HepG2 (cell line): ENCODE measurements at regions not wholly inside any gene's neighbourhood (a gene's known extent, or its start where the extent isn't known, plus 50 kb on each side); places are given as distances from the start of the nearest gene placed in this dataset.

Experiments
- ATAC-seq: fragments of 200-7000 bp; cut with Tn5 transposase; 3 replicates; pipeline ENCODE4 v1.9.1; 2020; ENCODE audit warnings: mild to moderate bottlenecking, moderate library complexity
- BruUV-seq: library from RNA; stranded (reverse); fragments of 400-500 nt; replicated peaks from 2 replicates; lab custom pipeline; 2021; lab: Mats Ljungman, UMichigan
- CTCF ChIA-PET: fragments of 300-600 bp; formaldehyde crosslinking; extraction: SDS; loops from one replicate; lab custom pipeline; 2021; ENCODE audit warnings: low total read pairs, inconsistent platforms, low intra/inter-chr PET ratio; lab: Yijun Ruan, JAX
- POLR2A ChIA-PET: fragments of 350-600 bp; sonication (Branson Sonifier 250); formaldehyde crosslinking; loops from one replicate; lab custom pipeline; 2020; ENCODE audit warnings: antibody characterized with exemption, inconsistent platforms; lab: Yijun Ruan, JAX
- DNase-seq: peaks from one replicate; pipeline ENCODE4 v3.0.0-alpha.2; 2015; ENCODE audit warnings: low spot score
- FAIRE-seq: peaks from 3 replicates; lab custom pipeline; 2011; peaks lifted over from hg19 to GRCh38; lab: Jason Lieb, UNC
- H2AFZ ChIP-seq: one replicate; pipeline ENCODE4 v1.6.1; 2011; ENCODE audit warnings: low read length, inconsistent platforms
- H3K27ac ChIP-seq: fragments of 300-600 bp; 3 replicates; pipeline ENCODE4 v1.8.0; 2011; ENCODE audit warnings: mixed run types, mild to moderate bottlenecking, mixed read lengths, low read length, inconsistent platforms; ENCODE audit not compliant: insufficient read depth; ENCODE audit errors: extremely low read length
- H3K27me3 ChIP-seq, 2 experiments: fragments of 200-600 bp in 1 of 2; 2 replicates in 1 of 2; 3 replicates in 1 of 2; pipeline versions ENCODE4 v1.6.0 to v1.8.0; 2011; ENCODE audit warnings: low read length in 2 of 2, mild to moderate bottlenecking in 2 of 2, moderate library complexity in 2 of 2, inconsistent platforms in 1 of 2; ENCODE audit not compliant: insufficient read depth in 2 of 2, control insufficient read depth in 1 of 2
- H3K36me3 ChIP-seq, 2 experiments: fragments of 200-600 bp in 1 of 2; replicated peaks in 1 of 2; 2 replicates in 1 of 2; 3 replicates in 1 of 2; pipeline versions ENCODE4 v1.5.1 to v1.8.0; 2011; ENCODE audit warnings: low read length in 2 of 2, inconsistent platforms in 1 of 2; ENCODE audit not compliant: insufficient read depth in 2 of 2, control insufficient read depth in 1 of 2
- H3K4me1 ChIP-seq: 2 replicates; pipeline ENCODE4 v1.5.1; 2012; ENCODE audit warnings: low read length, inconsistent platforms; ENCODE audit not compliant: insufficient read depth
- H3K4me2 ChIP-seq: 2 replicates; pipeline ENCODE4 v1.6.0; 2011; ENCODE audit warnings: low read depth, low read length, inconsistent platforms
- H3K4me3 ChIP-seq, 3 experiments: fragments of 200-600 bp in 1 of 3; sonication (generic), shearing (Covaris generic) in 1 of 3; replicated peaks in 1 of 3; 2 replicates each; pipeline ENCODE4 v1.5.1; 2011 to 2016; ENCODE audit warnings: low read length in 3 of 3, inconsistent platforms in 2 of 3, low read depth in 2 of 3, mild to moderate bottlenecking in 2 of 3, control low read depth in 1 of 3, mixed read lengths in 1 of 3; ENCODE audit not compliant: insufficient read depth in 1 of 3
- H3K79me2 ChIP-seq: one replicate; pipeline ENCODE4 v1.6.1; 2011; ENCODE audit warnings: low read length, inconsistent platforms; ENCODE audit not compliant: insufficient read depth
- H3K9ac ChIP-seq: 2 replicates; pipeline ENCODE4 v1.6.0; 2011; ENCODE audit warnings: mild to moderate bottlenecking, low read depth, low read length, inconsistent platforms; ENCODE audit not compliant: insufficient read depth
- H3K9me3 ChIP-seq: 2 replicates; pipeline ENCODE4 v1.5.1; 2012; ENCODE audit warnings: mild to moderate bottlenecking, low read length
- H4K20me1 ChIP-seq: 2 replicates; pipeline ENCODE4 v1.6.0; 2011; ENCODE audit warnings: inconsistent platforms, mild to moderate bottlenecking, low read length, moderate library complexity; ENCODE audit not compliant: insufficient read depth
- ASH2L ChIP-seq: fragments of 300-600, 200-600 bp; sonication (generic); IDR thresholded peaks from 2 replicates; pipeline ENCODE4 v1.7.0; 2017; ENCODE audit warnings: low read depth, mild to moderate bottlenecking, moderate library complexity, mixed read lengths, low read length; ENCODE audit not compliant: insufficient read length
- GPN1 ChIP-seq: sonication (generic); formaldehyde crosslinking; IDR thresholded peaks from 2 replicates; pipeline ENCODE4 v1.5.1; 2020; ENCODE audit warnings: missing genetic modification reagents, borderline replicate concordance
- HDAC1 ChIP-seq: sonication (generic); formaldehyde crosslinking; IDR thresholded peaks from 2 replicates; pipeline ENCODE4 v1.5.1; 2020; ENCODE audit warnings: mild to moderate bottlenecking, missing genetic modification reagents
- HOXA3 ChIP-seq: sonication (generic); formaldehyde crosslinking; IDR thresholded peaks from 2 replicates; pipeline ENCODE4 v1.5.0; 2020; ENCODE audit warnings: missing genetic modification reagents
- NFAT5 ChIP-seq: sonication (generic); formaldehyde crosslinking; IDR thresholded peaks from 2 replicates; pipeline ENCODE4 v1.4.0; 2020; ENCODE audit warnings: missing genetic modification reagents
- SNAPC2 ChIP-seq: sonication (generic); formaldehyde crosslinking; IDR thresholded peaks from 2 replicates; pipeline ENCODE4 v1.8.1; 2022; ENCODE audit warnings: mild to moderate bottlenecking, missing genetic modification reagents
- STAG1 ChIP-seq: sonication (generic); formaldehyde crosslinking; IDR thresholded peaks from 2 replicates; pipeline ENCODE4 v1.4.0; 2020; ENCODE audit warnings: missing genetic modification reagents
- ZNF546 ChIP-seq: sonication (generic); formaldehyde crosslinking; conservative IDR thresholded peaks from 2 replicates; pipeline ENCODE4 v1.8.1; 2023; ENCODE audit warnings: mild to moderate bottlenecking, missing genetic modification reagents
- WGBS: methylation state at CpG from one replicate; pipeline ENCODE4 v1.1.6; 2017; ENCODE audit warnings: low lambda C conversion rate; 5-methylcytosine and 5-hydroxymethylcytosine counted together
- in situ Hi-C: cut with HindIII; loops from 2 replicates; pipeline ENCODE4 v1.10.0; 2017; ENCODE audit warnings: low pct_unique_long_range_greater_than_20kb; ENCODE audit not compliant: extremely low pct_ligation_motif_present
- intact Hi-C: fragments of 100-400 bp; cut with micrococcal nuclease; formaldehyde crosslinking; loops from one replicate; pipeline ENCODE4 v1.10.0; 2022; ENCODE audit not compliant: unreplicated experiment
- TF ChIP-seq, protein P1 (sequence below): sonication (generic); formaldehyde crosslinking; IDR thresholded peaks from 2 replicates; pipeline ENCODE4 v1.9.0; 2021; ENCODE audit warnings: missing genetic modification reagents, borderline replicate concordance
- TF ChIP-seq, protein P2 (sequence below): sonication (generic); formaldehyde crosslinking; IDR thresholded peaks from 2 replicates; pipeline ENCODE4 v1.8.0; 2022; ENCODE audit warnings: mild to moderate bottlenecking, missing genetic modification reagents, moderate library complexity
- TF ChIP-seq, protein P3 (sequence below): sonication (generic); formaldehyde crosslinking; IDR thresholded peaks from 2 replicates; pipeline ENCODE4 v1.5.0; 2020; ENCODE audit warnings: mild to moderate bottlenecking, missing genetic modification reagents, moderate library complexity

GRCh38 chr9:126203313-126203712 lies 123.3 kb upstream of the MVB12B start:
- intact Hi-C loops (no loop called here), in situ Hi-C loops (no loop called here)
- DNase-seq, result no peak
- H3K27ac ChIP-seq, result no peak overlapping the region
- BruUV-seq, result no TSS peak
- no peak overlapping the region for H3K4me2 ChIP-seq
- no peaks in the 10 kb centered on the region for H4K20me1 ChIP-seq
- no peaks in the 10 kb centered on the region for H3K79me2 ChIP-seq
- WGBS, result 49% methylated on average over 5 of the region's 5 CpGs
- H3K4me3 ChIP-seq, result no peak overlapping the region
- TF ChIP-seq SNAPC2 (CRISPR knock-in tag), result no peak
- TF ChIP-seq ZNF546 (CRISPR knock-in tag), result no peak
- TF ChIP-seq, protein P1, sequence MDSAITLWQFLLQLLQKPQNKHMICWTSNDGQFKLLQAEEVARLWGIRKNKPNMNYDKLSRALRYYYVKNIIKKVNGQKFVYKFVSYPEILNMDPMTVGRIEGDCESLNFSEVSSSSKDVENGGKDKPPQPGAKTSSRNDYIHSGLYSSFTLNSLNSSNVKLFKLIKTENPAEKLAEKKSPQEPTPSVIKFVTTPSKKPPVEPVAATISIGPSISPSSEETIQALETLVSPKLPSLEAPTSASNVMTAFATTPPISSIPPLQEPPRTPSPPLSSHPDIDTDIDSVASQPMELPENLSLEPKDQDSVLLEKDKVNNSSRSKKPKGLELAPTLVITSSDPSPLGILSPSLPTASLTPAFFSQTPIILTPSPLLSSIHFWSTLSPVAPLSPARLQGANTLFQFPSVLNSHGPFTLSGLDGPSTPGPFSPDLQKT (CRISPR knock-in tag), result no peak
- TF ChIP-seq, protein P2, sequence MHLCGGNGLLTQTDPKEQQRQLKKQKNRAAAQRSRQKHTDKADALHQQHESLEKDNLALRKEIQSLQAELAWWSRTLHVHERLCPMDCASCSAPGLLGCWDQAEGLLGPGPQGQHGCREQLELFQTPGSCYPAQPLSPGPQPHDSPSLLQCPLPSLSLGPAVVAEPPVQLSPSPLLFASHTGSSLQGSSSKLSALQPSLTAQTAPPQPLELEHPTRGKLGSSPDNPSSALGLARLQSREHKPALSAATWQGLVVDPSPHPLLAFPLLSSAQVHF (CRISPR knock-in tag), result no peak
- no peak for TF ChIP-seq HOXA3 (CRISPR knock-in tag)
- TF ChIP-seq, protein P3, sequence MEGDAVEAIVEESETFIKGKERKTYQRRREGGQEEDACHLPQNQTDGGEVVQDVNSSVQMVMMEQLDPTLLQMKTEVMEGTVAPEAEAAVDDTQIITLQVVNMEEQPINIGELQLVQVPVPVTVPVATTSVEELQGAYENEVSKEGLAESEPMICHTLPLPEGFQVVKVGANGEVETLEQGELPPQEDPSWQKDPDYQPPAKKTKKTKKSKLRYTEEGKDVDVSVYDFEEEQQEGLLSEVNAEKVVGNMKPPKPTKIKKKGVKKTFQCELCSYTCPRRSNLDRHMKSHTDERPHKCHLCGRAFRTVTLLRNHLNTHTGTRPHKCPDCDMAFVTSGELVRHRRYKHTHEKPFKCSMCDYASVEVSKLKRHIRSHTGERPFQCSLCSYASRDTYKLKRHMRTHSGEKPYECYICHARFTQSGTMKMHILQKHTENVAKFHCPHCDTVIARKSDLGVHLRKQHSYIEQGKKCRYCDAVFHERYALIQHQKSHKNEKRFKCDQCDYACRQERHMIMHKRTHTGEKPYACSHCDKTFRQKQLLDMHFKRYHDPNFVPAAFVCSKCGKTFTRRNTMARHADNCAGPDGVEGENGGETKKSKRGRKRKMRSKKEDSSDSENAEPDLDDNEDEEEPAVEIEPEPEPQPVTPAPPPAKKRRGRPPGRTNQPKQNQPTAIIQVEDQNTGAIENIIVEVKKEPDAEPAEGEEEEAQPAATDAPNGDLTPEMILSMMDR (CRISPR knock-in tag), result peak; percentile 60
- no peak for TF ChIP-seq GPN1 (CRISPR knock-in tag)
- TF ChIP-seq ASH2L, result no peak
- no peak for TF ChIP-seq HDAC1 (CRISPR knock-in tag)
- no peak for TF ChIP-seq NFAT5
- peak; percentile 47 for TF ChIP-seq STAG1 (CRISPR knock-in tag)
- no peak overlapping the region for H3K9ac ChIP-seq
- peaks cover 0 to 5% of the 10 kb centered on the region in 2 experiments; a peak in 2 of 5 replicates for H3K27me3 ChIP-seq
- POLR2A ChIA-PET, result no interaction called here
- no peaks in the 10 kb centered on the region for H3K36me3 ChIP-seq
- CTCF ChIA-PET, result no interaction called here
- FAIRE-seq, result no peak
- peak; percentile 41; the same call in 1 of the 3 replicates for ATAC-seq
- H3K4me1 ChIP-seq, result no peaks in the 10 kb centered on the region
- H2AFZ ChIP-seq, result no peak overlapping the region
- H3K9me3 ChIP-seq, result peaks cover 6% of the 10 kb centered on the region; the same call in 1 of the 2 replicates
